ENCODE measurements at regions not wholly inside any gene's neighbourhood (a gene's known extent, or its start where the extent isn't known, plus 50 kb on each side); places are given as distances from the start of the nearest gene placed in this dataset.

DNA sequence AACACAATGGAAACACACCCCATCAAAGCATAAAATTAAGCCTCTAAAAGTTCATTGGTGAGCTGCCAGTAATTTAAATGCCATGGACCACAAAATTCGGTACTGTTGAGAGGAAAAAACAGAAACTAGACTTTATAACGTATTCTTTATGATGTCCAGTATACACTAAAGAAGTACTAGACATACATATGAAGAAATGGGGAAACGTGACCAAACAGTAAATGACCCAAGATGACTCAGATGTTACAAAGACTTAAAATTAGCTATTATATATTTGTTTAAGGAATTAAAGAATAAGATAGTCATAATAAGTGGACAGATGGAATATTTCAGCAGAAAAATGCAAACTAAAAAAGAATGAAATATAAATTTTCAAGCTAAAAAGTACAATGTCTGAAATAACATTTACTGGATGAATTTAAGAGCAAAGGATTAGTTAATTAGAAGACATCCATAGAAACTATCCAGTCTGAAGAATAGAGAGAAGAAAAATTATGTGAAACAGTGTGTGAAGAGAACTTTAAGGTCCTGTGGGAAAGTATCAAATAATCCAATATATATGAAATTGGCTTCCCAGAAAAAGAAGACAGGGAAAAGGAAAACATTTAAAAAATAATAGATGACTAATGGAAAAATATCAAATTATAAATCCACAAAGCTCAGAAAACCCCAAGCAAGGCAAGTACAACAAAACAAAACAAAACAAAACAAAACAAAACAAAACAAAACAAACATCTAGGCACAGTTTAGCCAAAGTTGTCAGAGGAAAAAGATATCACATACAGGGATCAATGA is 69.4 kb downstream of the SAMD9 start:
- Histone ChIP-seq H3K36me3 (no peaks in the 10 kb centered on the region), H3K4me3 (no peak overlapping the region), H3K9me3 (no peaks in the 10 kb centered on the region), H3K27ac (no peak overlapping the region), H3K27me3 (replicated peaks in 1 of 7) (peaks cover 0 to 5% (median 0%) of the 10 kb centered on the region in 7 donors), H3K4me1 (peaks cover 0 to 4% (median 0%) of the 10 kb centered on the region in 6 donors)
- no peak for DNase-seq
- intact Hi-C loops (cut with DNase I; ENCODE audit: low total_unique reads), result loop anchor here (10.0 kb wide), 1 partner anchor 184 kb away; no protein-coding TSS in a partner anchor
- WGBS, 5 donors, result 55 to 74% (median 62%) methylated on average over 3 of the region's 3 CpGs
- TF ChIP-seq POLR2AphosphoS5 (IDR thresholded peaks at IDR 0.05), result no peak
- TF ChIP-seq, protein P1, sequence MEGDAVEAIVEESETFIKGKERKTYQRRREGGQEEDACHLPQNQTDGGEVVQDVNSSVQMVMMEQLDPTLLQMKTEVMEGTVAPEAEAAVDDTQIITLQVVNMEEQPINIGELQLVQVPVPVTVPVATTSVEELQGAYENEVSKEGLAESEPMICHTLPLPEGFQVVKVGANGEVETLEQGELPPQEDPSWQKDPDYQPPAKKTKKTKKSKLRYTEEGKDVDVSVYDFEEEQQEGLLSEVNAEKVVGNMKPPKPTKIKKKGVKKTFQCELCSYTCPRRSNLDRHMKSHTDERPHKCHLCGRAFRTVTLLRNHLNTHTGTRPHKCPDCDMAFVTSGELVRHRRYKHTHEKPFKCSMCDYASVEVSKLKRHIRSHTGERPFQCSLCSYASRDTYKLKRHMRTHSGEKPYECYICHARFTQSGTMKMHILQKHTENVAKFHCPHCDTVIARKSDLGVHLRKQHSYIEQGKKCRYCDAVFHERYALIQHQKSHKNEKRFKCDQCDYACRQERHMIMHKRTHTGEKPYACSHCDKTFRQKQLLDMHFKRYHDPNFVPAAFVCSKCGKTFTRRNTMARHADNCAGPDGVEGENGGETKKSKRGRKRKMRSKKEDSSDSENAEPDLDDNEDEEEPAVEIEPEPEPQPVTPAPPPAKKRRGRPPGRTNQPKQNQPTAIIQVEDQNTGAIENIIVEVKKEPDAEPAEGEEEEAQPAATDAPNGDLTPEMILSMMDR (IDR thresholded peaks at IDR 0.05 in 8 of 11, conservative IDR thresholded peaks at IDR 0.05 in 3 of 11), result no peak
- no peak for TF ChIP-seq POLR2A (IDR thresholded peaks at IDR 0.05)

DNA sequence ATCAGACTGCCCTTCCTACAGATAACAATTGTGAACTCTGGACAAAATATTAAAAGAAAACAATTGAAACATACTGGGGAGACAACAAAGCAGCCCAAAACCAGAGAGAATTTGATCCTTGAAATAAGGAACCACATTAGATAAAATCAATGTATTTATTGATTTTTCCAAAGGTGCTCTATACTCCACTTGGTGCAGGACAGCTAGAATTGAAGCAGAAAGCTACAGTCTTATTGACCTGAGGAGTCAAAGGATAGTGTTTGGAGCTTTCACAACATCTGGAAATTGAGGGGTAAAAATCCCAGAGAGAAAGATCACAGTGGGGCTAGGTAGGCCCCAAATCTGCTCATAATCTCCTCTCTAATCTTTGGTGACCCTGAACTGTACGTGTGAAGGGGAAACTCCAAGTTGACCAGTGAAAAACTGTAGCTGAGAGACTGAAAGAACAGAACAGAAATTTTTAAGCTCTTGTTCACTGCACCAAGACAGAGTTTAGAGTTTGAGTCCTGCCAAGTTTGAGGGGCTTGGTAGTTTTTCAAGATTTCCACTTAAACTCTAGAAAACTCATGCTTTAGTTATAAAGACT is 70.2 kb downstream of the SAMD9 start:
- no peak for TF ChIP-seq POLR2A (IDR thresholded peaks at IDR 0.05)
- intact Hi-C loops (cut with DNase I; ENCODE audit: low total_unique reads), result loop anchor here (10.0 kb wide), 1 partner anchor 183 kb away; no protein-coding TSS in a partner anchor
- WGBS, 5 donors, result 52 to 66% (median 63%) methylated on average over 1 of the region's 1 CpG

DNA sequence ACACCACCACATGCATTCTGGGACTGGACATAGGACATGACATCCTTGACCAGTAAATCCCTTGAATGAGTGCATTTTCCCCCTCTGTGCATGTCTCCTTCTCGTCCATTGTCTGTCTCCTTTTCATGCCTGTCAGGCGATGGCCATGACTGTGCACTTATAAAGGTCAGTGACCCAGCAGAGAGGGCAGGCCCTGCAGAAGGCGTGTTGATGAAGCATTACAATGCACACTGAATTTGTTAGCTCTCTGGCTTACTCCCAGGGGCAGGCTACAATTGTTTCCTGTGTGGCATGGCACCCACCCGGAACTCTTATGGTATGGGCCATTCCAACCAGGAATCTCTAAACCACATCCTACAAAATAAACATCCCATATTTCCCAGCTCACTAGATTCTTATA is 71.1 kb downstream of the SAMD9 start:
- no peaks in the 10 kb centered on the region for H3K36me3 ChIP-seq
- TF ChIP-seq POLR2A (IDR thresholded peaks at IDR 0.05) (no peak), POLR2AphosphoS5 (IDR thresholded peaks at IDR 0.05) (no peak)
- TF ChIP-seq, protein P1 (IDR thresholded peaks at IDR 0.05 in 8 of 11, conservative IDR thresholded peaks at IDR 0.05 in 3 of 11), result no peak
- DNase-seq, result no peak
- intact Hi-C loops (cut with DNase I; ENCODE audit: low total_unique reads), result loop anchor here (10.0 kb wide), 1 partner anchor 182 kb away; no protein-coding TSS in a partner anchor
- 66 to 83% (median 72%) methylated on average over 4 of the region's 4 CpGs for WGBS, 5 donors
- no peak overlapping the region for H3K27ac ChIP-seq
- no peaks in the 10 kb centered on the region for H3K9me3 ChIP-seq
- peaks cover 0 to 6% (median 0%) of the 10 kb centered on the region in 7 donors for H3K27me3 ChIP-seq (replicated peaks in 1 of 7)
- peaks cover 0 to 5% (median 0%) of the 10 kb centered on the region in 6 donors for H3K4me1 ChIP-seq
- H3K4me3 ChIP-seq, result no peak overlapping the region

More for the DNA sequence above, 70.2 kb downstream of the SAMD9 start:
- H3K9me3 ChIP-seq, result no peaks in the 10 kb centered on the region
- no peak overlapping the region for H3K27ac ChIP-seq
- no peaks in the 10 kb centered on the region for H3K36me3 ChIP-seq
- no peak for DNase-seq
- no peak overlapping the region for H3K4me3 ChIP-seq
- peaks cover 0 to 5% (median 0%) of the 10 kb centered on the region in 6 donors for H3K4me1 ChIP-seq
- H3K27me3 ChIP-seq (replicated peaks in 1 of 7), result peaks cover 0 to 6% (median 0%) of the 10 kb centered on the region in 7 donors

DNA sequence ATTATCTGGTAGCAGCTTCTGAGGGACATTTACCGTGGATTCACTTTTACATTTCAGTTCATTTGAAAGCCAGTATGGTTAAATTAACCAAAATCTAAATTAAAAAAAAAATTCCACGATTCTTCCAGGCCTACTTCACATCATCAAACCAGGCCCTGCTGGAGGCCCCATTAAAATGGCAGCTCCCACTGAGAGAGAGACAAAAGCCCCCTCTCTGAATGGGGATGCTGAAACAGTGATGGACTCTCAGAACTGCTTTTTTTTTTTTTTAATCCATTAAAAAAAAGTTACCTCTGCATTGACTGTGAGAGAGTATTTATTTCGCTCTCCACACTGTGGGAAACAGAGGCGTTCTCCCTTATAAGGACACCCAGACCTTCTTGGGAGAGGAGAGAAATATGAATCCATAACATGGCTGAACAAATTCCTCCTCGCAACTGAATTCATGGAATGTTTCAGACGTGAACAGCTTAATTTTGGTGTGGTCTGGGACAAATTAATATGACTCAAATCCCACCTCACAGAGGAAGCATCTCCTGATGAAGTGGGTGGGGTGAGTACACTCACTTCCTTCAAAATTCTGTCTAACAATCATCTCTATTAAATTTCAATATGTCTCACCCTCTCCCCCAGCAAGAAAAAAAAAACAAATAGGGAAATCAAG is 73.5 kb downstream of the SAMD9 start:
- Histone ChIP-seq H3K27ac (no peak overlapping the region), H3K36me3 (no peaks in the 10 kb centered on the region), H3K9me3 (no peaks in the 10 kb centered on the region), H3K27me3 (replicated peaks in 1 of 7) (peaks cover 0 to 6% (median 0%) of the 10 kb centered on the region in 7 donors), H3K4me3 (no peak overlapping the region), H3K4me1 (peaks cover 0 to 5% (median 0%) of the 10 kb centered on the region in 6 donors)
- TF ChIP-seq POLR2A (IDR thresholded peaks at IDR 0.05) (no peak), POLR2AphosphoS5 (IDR thresholded peaks at IDR 0.05) (no peak)
- TF ChIP-seq, protein P1 (IDR thresholded peaks at IDR 0.05 in 8 of 11, conservative IDR thresholded peaks at IDR 0.05 in 3 of 11), result no peak
- no peak for DNase-seq
- intact Hi-C loops (cut with DNase I; ENCODE audit: low total_unique reads), result loop anchor here (10.0 kb wide), 1 partner anchor 179 kb away; no protein-coding TSS in a partner anchor
- WGBS, 5 donors, result 84 to 88% (median 86%) methylated on average over 6 of the region's 6 CpGs
